DMS 273 treated with DMSO at 0.1 percent for 48 hours (cell line): ENCODE measurements at regions not wholly inside any gene's neighbourhood (a gene's known extent, or its start where the extent isn't known, plus 50 kb on each side); places are given as distances from the start of the nearest gene placed in this dataset.

Experiments used
- DNase-seq: peaks from one replicate; lab custom pipeline; 2025; lab: John Stamatoyannopoulos, UW

DNA sequence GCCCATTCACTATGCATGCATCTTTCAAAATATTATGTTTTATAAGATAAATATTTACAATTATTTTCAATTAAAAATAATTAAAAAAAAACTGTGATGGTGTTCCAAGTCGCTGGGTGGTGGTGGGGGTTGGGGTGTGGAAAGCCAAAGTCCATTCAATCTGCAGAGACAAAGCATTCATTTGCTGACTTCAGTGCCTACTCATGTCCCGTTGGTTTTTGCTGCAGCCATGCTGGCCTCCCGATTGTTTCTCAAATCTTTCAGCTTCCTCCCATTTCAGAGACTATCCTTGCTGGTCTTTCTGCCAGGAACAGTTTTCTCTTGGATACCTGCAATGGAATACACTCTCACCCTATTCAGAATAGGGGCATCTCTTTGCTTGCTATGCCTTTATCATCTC is 331.5 kb upstream of the NOVA1 start:
- no peak for DNase-seq

DNA sequence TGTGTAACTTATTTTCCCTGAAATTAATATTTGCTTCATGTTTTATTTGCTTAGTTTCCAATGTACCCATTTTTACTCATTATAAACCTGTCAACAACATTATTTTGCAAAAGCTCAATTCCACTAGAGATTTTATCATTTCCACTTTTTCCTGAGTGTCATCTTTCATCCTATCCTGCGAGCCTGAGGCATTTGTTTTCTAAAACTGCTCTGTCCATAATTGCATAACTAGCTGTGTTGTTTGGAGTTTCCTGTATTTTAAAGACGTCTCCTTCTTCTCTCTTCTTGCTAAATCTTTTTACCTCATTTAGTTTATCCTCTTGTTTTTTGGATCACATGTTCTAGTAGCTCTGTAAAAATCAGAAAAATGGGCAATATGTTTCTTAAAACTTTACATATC is 332.7 kb upstream of the NOVA1 start:
- no peak for DNase-seq

DNA sequence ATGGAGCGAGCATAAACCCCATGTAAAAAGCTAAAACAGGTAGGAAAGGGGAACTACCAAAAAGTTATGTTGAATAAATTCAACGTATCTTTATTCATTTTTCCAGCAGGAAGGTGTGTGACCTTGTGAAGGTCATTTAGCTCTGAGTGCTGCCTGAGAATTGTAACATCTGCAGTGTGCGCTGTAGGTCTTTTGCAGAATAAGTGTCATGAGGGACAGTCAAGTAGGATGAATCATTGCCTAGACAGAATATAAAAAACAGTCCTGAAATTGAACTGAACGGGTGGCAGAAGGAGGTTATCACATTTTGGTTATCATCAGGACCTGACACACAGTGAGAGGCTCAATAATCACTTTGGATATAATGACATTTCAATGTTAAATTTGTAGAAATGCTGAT is 334.8 kb upstream of the NOVA1 start:
- no peak for DNase-seq

GRCh38 chr14:26933431-26933830 is 335.6 kb upstream of the NOVA1 start:
- no peak for DNase-seq

DNA sequence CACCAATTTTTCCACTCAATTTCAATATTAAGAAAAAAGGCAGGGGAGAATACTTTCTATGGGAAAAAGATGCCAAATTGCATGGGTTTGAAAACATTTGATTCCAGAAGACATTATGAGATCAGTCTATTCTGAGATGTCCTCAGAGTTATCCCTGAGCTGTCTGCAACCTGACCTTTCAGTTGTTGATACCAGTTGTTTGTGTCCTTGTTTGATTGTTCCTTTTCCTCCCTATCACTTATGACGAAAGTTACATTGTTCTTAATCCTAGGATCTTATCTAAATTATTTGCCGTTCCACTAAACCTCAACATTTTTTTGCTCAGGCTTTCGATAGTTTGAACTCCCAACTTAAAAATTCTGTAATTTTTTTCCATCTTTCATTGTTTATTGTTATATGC is 336.3 kb upstream of the NOVA1 start:
- DNase-seq: no peak

DNA sequence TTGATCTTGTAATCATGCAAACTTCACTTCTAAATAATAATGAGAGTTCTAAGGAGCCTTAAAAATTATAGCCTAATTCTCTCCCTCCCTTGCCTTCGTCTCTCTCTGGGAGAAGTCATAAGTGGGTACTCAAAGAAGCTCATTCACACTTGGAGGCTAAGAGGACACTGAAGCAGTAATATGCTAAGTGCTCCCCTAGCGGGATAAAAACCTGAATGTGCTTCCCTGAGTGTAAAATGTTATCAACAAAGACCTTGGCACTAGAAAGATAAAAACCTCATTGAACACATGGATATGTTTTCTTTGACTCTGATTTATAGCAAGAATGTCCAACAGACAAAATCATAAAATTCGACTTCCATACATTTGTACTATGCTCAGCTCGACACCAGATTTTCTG is 337.9 kb upstream of the NOVA1 start:
- DNase-seq: no peak

DNA sequence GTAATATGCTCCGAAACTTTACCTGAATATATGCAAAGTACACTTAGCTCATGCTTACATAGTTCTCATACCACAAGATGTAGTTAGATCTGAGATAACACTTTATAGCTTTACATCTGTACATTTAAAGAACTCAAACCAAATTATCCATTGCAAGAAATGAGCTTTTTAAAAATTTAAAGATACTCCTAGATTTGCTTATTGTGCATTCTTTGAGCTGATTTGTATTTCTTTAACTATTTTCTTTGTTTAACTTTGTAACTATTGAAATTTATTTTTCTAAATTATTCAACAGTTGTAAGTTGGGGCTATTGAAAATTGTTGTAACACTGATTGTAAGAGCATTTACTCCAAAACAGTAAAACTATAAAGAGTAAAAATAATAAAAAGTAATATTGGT is 340.2 kb upstream of the NOVA1 start:
- no peak for DNase-seq

GRCh38 chr14:26939755-26940154 is 341.9 kb upstream of the NOVA1 start:
- no peak for DNase-seq

DNA sequence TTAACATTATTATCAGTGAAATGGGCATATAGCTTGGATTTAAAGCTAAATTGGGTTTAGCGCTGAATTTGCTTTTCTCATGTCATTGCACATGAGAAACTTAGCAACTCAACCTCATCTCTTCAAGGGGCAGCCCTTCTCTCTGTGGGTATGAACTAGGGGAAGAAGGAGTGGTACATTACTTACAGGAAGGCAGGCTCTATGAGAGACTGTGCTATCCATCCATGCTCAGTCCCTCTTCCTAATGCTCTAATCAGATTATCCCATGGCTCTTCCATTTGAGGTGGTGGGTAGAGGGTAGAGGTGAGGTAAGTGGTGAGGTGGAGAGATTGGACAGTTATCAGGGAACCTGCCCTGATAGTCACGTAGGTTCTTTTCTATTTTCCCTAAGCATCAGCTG is 343.7 kb upstream of the NOVA1 start:
- DNase-seq: no peak

DNA sequence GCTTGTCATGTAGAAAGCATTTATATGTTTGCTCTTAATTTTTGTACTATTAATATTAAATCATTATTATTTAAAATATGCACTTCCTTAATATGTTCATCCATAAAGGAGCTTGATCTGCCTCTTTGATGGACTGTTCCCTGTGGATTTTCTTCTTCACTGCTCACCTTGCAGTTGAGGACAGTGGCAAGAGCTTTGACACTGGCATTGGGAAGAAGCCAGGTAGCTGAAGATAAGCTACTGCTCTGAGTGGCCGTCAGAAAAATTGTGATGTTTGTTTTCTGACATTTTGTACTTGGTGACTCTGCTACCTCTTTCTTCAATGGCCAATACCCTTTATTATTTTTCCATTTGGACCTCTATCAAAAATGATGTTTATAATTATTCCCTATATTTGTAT is 349.4 kb upstream of the NOVA1 start:
- no peak for DNase-seq

DNA sequence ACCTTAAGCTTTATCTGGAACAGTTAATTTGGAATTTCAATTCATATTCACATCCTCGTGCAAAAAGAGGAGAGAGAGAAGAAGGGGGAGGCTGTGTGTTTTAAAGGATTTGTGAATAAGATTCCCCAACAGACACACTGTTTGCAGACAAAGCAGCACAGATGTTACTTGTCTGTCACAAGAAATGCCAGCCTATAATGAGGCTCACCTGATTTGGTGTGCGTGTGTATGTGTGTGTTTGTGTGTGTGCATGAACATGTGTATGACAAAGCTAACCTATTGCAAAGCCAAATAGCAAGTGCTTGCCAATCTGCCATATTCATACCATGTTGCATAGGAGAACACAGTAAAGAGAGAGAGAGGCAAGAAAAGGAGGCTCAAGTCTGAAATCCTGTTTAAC is 361.6 kb upstream of the NOVA1 start:
- DNase-seq: no peak

- no peak for DNase-seq
These were observed 362.3 kb upstream of the NOVA1 start for GRCh38 chr14:26959972-26960660.

DNA sequence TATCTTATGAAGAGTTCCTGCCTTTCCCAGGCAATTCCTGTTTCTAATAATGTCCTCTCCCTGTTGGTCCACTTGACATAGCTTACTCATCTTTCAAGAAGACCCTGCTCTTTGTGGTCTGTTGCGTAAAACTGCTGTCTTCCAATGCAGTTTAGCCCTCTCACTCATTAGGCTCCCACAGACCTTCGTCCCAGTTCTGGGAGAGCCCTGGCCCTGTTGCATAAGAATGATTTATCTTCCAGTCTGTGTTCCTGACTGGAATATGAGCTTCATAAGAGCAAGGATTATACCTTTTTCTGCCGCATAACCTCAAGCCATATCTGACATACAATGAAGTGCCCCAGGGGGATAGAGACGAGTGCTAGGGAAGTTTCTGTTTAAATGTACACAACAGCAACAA is 365.9 kb upstream of the NOVA1 start:
- DNase-seq: no peak

- no peak for DNase-seq
These were observed 367.7 kb upstream of the NOVA1 start for GRCh38 chr14:26965490-26965889.

DNA sequence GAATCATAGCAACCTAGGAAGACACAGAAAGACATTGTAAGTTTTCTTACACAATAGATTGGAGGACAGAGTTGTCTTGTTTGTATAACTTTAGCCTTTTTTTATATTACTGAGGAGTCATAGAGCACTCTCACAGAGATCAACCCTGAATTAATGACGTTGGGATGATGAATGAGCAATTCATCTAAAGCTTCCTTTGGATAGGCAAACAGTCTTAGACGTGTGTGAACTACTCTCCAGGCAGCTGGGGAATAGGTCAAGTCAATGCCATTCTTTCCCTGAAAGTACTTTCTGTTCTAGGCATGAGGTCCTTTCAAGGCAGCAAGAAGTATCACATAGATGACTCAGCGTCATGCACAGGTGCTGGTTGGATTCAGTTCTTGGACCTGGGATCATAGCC is 369.1 kb upstream of the NOVA1 start:
- no peak for DNase-seq

- DNase-seq: no peak
These were observed 377.1 kb upstream of the NOVA1 start for GRCh38 chr14:26974965-26975364.

GRCh38 chr14:26982071-26982470 is 384.2 kb upstream of the NOVA1 start:
- DNase-seq: no peak

GRCh38 chr14:26984311-26985177 is 386.7 kb upstream of the NOVA1 start:
- DNase-seq: no peak

GRCh38 chr14:26987744-26988363 is 390.0 kb upstream of the NOVA1 start:
- no peak for DNase-seq

DNA sequence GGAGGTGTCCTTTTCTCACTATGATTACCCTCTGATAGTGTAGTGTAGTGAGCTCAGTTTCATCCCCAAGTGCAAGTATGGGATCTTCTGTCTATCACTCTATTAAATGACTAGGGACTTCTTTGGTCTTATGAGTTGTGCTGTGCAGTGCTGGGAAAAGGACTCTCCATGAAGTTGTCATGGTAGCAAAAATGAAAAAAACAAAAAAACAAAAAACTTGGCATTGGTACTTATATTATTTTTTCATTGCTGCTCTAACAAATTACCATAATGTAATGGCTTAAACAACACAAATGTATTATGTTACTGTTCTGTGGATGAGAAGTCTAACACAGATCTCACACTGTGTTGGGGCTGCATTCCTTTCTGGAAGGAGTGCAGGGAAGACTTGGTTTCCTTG is 393.1 kb upstream of the NOVA1 start:
- DNase-seq: no peak

- DNase-seq: no peak
These were observed 394.7 kb upstream of the NOVA1 start for GRCh38 chr14:26992403-26993115.

DNA sequence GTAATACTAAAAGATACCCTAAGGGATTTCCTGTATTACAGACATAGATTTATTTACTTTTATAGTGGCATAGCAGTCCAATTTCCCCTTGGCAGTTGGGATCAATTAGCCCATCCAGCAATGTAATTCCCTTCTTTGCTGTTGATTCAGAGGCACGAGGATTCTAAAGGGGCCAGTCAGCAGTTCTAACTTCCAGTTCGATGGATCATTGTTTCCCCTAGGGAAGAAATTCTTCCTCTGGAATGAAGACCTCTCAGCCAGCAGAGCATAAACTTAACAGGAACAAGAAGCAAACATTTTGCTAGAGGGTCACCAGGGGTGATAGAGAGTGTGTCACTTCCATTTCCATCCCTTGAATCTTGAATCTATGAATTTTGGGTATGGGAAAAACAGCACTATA is 395.7 kb upstream of the NOVA1 start:
- no peak for DNase-seq

DNA sequence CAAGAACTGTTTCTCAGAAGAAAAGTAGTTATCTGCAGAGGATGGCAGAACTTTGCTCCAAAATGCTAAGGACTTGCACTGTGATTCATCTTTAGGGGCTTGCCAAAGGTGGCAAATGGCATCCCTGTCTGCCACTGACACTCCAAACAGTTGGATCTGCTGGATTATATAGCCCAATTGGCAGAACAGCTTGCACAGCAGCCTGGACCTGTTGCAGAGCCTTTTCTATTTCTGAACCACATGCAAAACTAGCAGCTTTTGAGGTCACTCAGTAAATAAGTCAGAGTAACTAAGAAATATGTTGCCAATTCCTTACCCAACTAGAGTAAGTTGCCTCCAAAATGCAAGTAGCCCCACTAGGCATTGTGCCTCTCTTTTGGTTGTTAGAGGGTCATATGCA is 397.5 kb upstream of the NOVA1 start:
- no peak for DNase-seq
